OCI-LY3 (cell line): ENCODE measurements at regions not wholly inside any gene's neighbourhood (a gene's known extent, or its start where the extent isn't known, plus 50 kb on each side); places are given as distances from the start of the nearest gene placed in this dataset.
"Not testable (repeated sequence)": the region's sequence is repeated elsewhere in the genome, so short reads cannot be mapped to it uniquely, and the experiment has no call there.

ENCODE experiments used
- H2AFZ ChIP-seq: fragments of 200-600, 300-600 bp; shearing (Covaris generic); 2 replicates; pipeline ENCODE4 v1.6.0; 2014; ENCODE audit warnings: antibody characterized with exemption, low read depth, low read length
- H3K27ac ChIP-seq: fragments of 200-600, 300-600 bp; sonication (generic); 2 replicates; pipeline ENCODE4 v1.5.1; 2014; ENCODE audit warnings: mild to moderate bottlenecking, low read length, moderate library complexity, mixed read lengths
- H3K27me3 ChIP-seq: fragments of 200-600, 300-600 bp; sonication (generic); 2 replicates; pipeline ENCODE4 v1.6.1; 2014; ENCODE audit warnings: low read depth, low read length, mixed read lengths
- H3K36me3 ChIP-seq: fragments of 200-600, 300-600 bp; sonication (generic); replicated peaks from 2 replicates; pipeline ENCODE3; 2014; ENCODE audit warnings: low read depth, low read length, mixed read lengths
- H3K4me1 ChIP-seq: fragments of 300-600, 200-600 bp; sonication (generic); 2 replicates; pipeline ENCODE4 v1.6.1; 2014; ENCODE audit warnings: low read length, mixed read lengths
- H3K4me2 ChIP-seq: fragments of 200-600, 300-600 bp; sonication (generic); 2 replicates; pipeline ENCODE4 v1.6.1; 2014; ENCODE audit warnings: low read length, mixed read lengths
- H3K4me3 ChIP-seq: fragments of 300-600, 200-600 bp; sonication (generic); 2 replicates; pipeline ENCODE4 v1.5.1; 2014; ENCODE audit warnings: antibody characterized with exemption, mild to moderate bottlenecking, low read length, moderate library complexity
- H3K79me2 ChIP-seq: fragments of 300-600, 200-600 bp; shearing (Covaris generic); 2 replicates; pipeline ENCODE4 v1.6.1; 2014; ENCODE audit warnings: mild to moderate bottlenecking, low read length, mixed read lengths
- H3K9ac ChIP-seq: fragments of 300-600, 200-600 bp; shearing (Covaris generic); 2 replicates; pipeline ENCODE4 v1.6.0; 2014; ENCODE audit warnings: mild to moderate bottlenecking, low read length, moderate library complexity
- H3K9me3 ChIP-seq: fragments of 200-600, 300-600 bp; shearing (Covaris generic); 2 replicates; pipeline ENCODE4 v1.6.1; 2014; ENCODE audit warnings: low read length, mixed read lengths; ENCODE audit not compliant: insufficient read depth
- H4K20me1 ChIP-seq: fragments of 200-600, 300-600 bp; sonication (generic); 2 replicates; pipeline ENCODE4 v1.6.1; 2016; ENCODE audit warnings: low read length, mixed read lengths; ENCODE audit not compliant: insufficient read depth
- EZH2phosphoT487 ChIP-seq: fragments of 200-600 bp; shearing (Covaris generic); IDR thresholded peaks from 2 replicates; pipeline ENCODE4 v1.6.1; 2018; ENCODE audit warnings: antibody characterized with exemption, mixed run types, low read depth
- TF ChIP-seq, protein P1 (sequence below): fragments of 200-600, 300-600 bp; sonication (generic); IDR thresholded peaks from 2 replicates; pipeline ENCODE4 v1.5.1; 2014; ENCODE audit warnings: antibody characterized with exemption, low read length, low read depth

- no peaks in the 10 kb centered on the region for H3K36me3 ChIP-seq
- H3K4me2 ChIP-seq = no peak overlapping the region
- no peaks in the 10 kb centered on the region for H3K9me3 ChIP-seq
- no peaks in the 10 kb centered on the region for H4K20me1 ChIP-seq
- H3K27ac ChIP-seq = no peak overlapping the region
- H2AFZ ChIP-seq = no peak overlapping the region
- TF ChIP-seq EZH2phosphoT487 = no peak
- TF ChIP-seq, protein P1, sequence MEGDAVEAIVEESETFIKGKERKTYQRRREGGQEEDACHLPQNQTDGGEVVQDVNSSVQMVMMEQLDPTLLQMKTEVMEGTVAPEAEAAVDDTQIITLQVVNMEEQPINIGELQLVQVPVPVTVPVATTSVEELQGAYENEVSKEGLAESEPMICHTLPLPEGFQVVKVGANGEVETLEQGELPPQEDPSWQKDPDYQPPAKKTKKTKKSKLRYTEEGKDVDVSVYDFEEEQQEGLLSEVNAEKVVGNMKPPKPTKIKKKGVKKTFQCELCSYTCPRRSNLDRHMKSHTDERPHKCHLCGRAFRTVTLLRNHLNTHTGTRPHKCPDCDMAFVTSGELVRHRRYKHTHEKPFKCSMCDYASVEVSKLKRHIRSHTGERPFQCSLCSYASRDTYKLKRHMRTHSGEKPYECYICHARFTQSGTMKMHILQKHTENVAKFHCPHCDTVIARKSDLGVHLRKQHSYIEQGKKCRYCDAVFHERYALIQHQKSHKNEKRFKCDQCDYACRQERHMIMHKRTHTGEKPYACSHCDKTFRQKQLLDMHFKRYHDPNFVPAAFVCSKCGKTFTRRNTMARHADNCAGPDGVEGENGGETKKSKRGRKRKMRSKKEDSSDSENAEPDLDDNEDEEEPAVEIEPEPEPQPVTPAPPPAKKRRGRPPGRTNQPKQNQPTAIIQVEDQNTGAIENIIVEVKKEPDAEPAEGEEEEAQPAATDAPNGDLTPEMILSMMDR = peak; percentile 61
- H3K79me2 ChIP-seq = no peaks in the 10 kb centered on the region
- no peaks in the 10 kb centered on the region; the same call in 1 of the 2 replicates for H3K27me3 ChIP-seq
- no peak overlapping the region for H3K4me3 ChIP-seq
- no peak overlapping the region for H3K9ac ChIP-seq
- H3K4me1 ChIP-seq = no peaks in the 10 kb centered on the region
Observed at GRCh38 chrX:66110112-66110511, 53.9 kb upstream of the HEPH start.

GRCh38 chrX:66107860-66108259, 56.2 kb upstream of the HEPH start:
- not testable (repeated sequence) for H3K79me2 ChIP-seq, H3K36me3 ChIP-seq, H3K4me3 ChIP-seq, H3K9me3 ChIP-seq, H3K27ac ChIP-seq, H4K20me1 ChIP-seq, H3K4me2 ChIP-seq, H3K27me3 ChIP-seq, H2AFZ ChIP-seq, H3K9ac ChIP-seq, H3K4me1 ChIP-seq

DNA sequence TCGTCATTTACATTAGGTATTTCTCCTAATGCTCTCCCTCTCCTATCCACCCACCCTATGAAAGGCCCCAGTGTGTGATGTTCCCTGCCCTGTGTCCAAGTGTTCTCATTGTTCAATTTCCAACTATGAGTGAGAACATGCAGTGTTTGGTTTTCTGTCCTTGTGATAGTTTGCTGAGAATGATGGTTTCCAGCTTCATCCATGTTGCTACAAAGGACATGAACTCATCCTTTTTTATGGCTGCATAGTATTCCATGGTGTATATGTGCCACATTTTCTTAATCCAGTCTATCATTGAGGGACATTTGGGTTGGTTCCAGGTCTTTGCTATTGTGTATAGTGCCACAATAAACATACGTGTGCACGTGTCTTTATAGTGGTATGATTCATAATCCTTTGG, 61.6 kb upstream of the HEPH start:
- not testable (repeated sequence) for H3K36me3 ChIP-seq, H3K27me3 ChIP-seq, H3K9me3 ChIP-seq, H3K79me2 ChIP-seq, H4K20me1 ChIP-seq, H2AFZ ChIP-seq, H3K4me2 ChIP-seq, H3K4me1 ChIP-seq, H3K27ac ChIP-seq, H3K4me3 ChIP-seq, H3K9ac ChIP-seq

DNA sequence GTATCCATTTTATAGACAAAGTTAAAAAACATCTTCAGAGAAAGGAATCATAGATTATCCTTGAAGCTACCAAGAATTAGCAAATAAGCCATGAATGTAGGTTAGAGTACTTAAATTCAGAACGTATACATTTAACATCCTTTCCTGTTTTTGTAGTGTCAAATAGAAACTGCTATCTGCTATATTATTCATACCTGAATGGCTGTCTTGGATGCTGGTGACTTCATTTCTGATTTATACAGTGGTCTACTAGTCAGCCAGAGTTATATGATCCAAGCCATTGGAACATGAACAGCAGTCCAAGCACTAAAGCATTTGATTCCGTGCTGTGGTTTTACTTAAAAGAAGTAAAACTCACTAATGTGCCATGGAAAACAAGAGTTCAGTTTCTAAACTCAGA, 58.3 kb upstream of the VSIG4 start:
- H4K20me1 ChIP-seq = no peaks in the 10 kb centered on the region
- H3K36me3 ChIP-seq = no peaks in the 10 kb centered on the region
- no peak overlapping the region for H3K27ac ChIP-seq
- no peak overlapping the region for H3K4me2 ChIP-seq
- no peak overlapping the region for H3K4me3 ChIP-seq
- no peak overlapping the region for H3K9ac ChIP-seq
- TF ChIP-seq, protein P1 = no peak
- no peak for TF ChIP-seq EZH2phosphoT487
- H2AFZ ChIP-seq = no peak overlapping the region
- H3K4me1 ChIP-seq = no peaks in the 10 kb centered on the region
- no peaks in the 10 kb centered on the region for H3K27me3 ChIP-seq
- no peaks in the 10 kb centered on the region for H3K9me3 ChIP-seq
- H3K79me2 ChIP-seq = no peaks in the 10 kb centered on the region

DNA sequence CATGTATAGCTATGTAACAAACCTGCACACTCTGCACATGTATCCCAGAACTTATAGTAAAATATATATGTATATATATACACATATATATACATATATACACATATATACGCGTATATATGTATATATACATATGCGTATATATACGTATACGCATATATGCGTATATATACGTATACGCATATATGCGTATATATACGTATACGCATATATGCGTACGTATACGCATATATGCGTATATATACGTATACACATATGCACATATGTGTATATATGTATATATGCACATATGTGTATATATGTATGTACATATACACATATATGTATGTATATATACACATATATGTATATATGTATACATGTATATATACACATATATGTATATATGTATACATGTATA, 57.1 kb upstream of the VSIG4 start:
- not testable (repeated sequence) for H3K9me3 ChIP-seq, H3K36me3 ChIP-seq, H2AFZ ChIP-seq, H3K4me1 ChIP-seq, H3K9ac ChIP-seq, H3K4me3 ChIP-seq, H3K79me2 ChIP-seq, H4K20me1 ChIP-seq, H3K4me2 ChIP-seq, H3K27me3 ChIP-seq, H3K27ac ChIP-seq

- H2AFZ ChIP-seq, H3K79me2 ChIP-seq, H3K4me1 ChIP-seq, H3K9me3 ChIP-seq, H3K36me3 ChIP-seq, H4K20me1 ChIP-seq, H3K4me2 ChIP-seq, H3K27me3 ChIP-seq, H3K27ac ChIP-seq, H3K4me3 ChIP-seq, H3K9ac ChIP-seq: not testable (repeated sequence)
Observed at GRCh38 chrX:66090004-66090403, 50.1 kb upstream of the VSIG4 start.
